ENCODE measurements at regions not wholly inside any gene's neighbourhood (a gene's known extent, or its start where the extent isn't known, plus 50 kb on each side); places are given as distances from the start of the nearest gene placed in this dataset.

GRCh38 chr1:182299728-182300616 is 91.6 kb downstream of the GLUL start:
- no peak for TF ChIP-seq CTCF (IDR thresholded peaks at IDR 0.05)
- no peak for TF ChIP-seq POLR2A (IDR thresholded peaks at IDR 0.05)

All from heart left ventricle (tissue), 13 donors.